GM19240 (cell line): ENCODE measurements at regions not wholly inside any gene's neighbourhood (a gene's known extent, or its start where the extent isn't known, plus 50 kb on each side); places are given as distances from the start of the nearest gene placed in this dataset.

Source experiments
- DNase-seq: peaks from one replicate; pipeline ENCODE4 v3.0.0; 2011; ENCODE audit warnings: low spot score; ENCODE audit not compliant: insufficient read length

DNA sequence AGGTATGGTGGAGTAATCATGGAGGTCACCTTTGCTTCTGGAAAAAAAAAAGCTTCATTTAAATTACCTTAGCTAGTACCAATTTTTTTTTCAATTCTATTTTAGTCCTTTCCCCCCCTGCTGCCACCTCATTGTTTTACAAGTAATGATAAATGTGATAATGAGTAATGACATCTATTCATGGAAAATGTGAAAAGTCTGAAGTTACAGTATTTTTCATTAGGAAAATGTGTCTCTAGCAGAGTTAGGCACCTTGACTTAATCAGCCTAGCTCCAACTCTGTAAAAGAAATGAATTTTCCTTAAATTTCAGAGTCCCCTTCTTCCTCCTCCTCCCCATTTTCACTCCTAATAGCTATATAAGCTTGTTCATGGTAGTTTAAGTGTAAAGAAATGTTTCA lies 204.9 kb upstream of the USP25 start:
- DNase-seq = no peak

DNA sequence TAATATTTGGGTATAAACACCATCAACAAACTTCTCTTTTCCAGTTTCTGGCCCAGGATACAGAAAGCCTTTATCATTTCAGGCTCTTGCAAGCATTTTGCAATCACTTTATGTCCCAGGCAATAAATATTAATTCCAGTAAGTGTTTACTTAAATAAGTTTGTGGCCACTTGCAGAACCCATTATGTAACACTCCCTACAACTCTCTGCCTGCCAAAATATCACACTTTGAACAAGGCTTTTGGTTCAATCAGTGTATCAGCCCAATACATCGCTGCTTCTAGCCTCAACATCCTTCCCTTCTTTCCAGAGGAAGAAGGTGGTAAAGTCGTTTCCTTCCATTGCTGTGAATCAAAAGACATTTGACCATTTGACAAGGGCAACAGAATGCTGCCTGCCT lies 203.0 kb upstream of the USP25 start:
- no peak for DNase-seq

GRCh38 chr21:15528346-15528745 lies 201.4 kb upstream of the USP25 start:
- DNase-seq = no peak

GRCh38 chr21:15531986-15532385 lies 197.8 kb upstream of the USP25 start:
- DNase-seq = no peak

GRCh38 chr21:15533618-15534017 lies 196.2 kb upstream of the USP25 start:
- DNase-seq = no peak

DNA sequence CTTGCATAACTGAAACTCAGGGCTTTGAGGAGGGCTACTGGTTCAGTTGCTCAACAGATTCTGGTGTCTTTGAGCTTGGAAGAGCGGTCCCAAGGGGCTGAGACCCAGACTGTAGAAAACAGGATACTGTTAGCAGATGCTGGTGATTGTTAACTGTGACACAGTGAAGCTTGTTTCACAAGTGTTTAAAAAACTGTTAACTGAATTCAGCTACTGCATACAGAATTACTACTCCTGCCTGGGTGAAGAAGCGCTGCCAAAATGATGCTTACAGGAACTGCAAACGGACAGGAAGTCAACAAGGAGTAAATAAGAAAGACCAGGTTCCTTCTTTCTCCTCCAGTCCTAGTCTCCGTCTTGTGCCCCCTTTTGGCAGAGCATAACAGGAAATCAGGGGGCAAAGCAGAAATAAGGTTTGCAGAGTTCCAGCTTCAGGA lies 195.3 kb upstream of the USP25 start:
- no peak for DNase-seq

DNA sequence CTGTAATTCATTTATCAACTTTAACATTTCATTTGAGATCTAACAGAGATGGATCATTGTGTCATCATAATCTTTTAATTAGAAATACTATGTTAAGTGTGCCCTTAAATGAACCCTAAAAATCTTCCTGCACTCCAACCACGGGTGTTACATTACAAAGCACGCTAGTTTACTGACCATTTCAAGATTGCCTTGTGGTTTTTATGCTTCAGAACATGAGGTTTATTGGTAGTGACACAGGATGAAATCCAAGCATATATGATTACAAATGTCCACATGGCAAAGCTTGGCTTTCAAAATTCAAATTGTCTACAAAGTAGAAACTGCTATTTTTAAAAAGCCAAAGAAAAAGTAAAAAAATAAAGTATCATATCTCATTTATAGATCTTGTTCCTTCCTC lies 190.4 kb upstream of the USP25 start:
- DNase-seq = no peak

- DNase-seq = no peak
These were observed 186.3 kb upstream of the USP25 start for GRCh38 chr21:15543473-15543872.

DNA sequence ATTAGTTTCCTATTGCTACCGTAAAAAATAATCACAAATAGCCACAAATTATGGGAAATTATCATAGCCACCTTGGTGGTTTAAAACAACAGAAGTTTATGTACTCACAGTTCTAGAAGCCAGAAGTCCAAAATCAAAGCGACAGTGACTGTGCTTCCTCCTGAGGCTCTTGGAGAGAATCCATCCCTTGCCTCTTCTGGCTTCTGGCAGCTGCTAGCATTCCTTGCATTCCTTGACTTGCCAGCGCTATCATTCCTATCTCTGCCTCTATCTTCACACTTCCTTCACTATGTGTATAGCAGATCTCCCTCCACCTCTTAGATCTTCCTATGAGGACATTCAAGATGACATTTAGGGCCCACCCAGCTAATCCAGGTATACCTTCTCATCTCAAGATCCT lies 180.1 kb upstream of the USP25 start:
- DNase-seq = no peak

- DNase-seq = no peak
These were observed 176.8 kb upstream of the USP25 start for GRCh38 chr21:15552914-15553494.

DNA sequence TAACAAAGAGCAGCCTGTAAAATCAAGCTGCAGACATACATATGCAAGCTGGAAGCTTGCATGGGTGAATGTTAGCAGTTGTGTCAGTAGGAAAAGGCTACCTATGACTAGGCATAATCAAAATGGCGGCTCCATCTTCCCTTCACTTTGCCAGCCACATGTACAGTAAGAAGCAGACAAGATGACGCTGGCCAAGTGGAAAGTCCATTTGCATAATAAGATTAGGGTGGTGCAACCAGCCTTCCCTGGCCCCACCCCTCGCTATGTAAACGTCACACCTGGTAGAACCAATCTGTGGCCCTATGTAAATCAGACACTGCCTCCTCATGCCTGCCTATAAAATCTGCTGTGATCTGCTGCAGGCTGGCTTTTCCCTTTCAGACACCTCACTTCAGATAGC lies 171.9 kb upstream of the USP25 start:
- no peak for DNase-seq

- no peak for DNase-seq
These were observed 170.9 kb upstream of the USP25 start for GRCh38 chr21:15558884-15559283.

- no peak for DNase-seq
These were observed 170.1 kb upstream of the USP25 start for GRCh38 chr21:15559660-15560059.

GRCh38 chr21:15560383-15561056 lies 169.3 kb upstream of the USP25 start:
- DNase-seq = no peak

DNA sequence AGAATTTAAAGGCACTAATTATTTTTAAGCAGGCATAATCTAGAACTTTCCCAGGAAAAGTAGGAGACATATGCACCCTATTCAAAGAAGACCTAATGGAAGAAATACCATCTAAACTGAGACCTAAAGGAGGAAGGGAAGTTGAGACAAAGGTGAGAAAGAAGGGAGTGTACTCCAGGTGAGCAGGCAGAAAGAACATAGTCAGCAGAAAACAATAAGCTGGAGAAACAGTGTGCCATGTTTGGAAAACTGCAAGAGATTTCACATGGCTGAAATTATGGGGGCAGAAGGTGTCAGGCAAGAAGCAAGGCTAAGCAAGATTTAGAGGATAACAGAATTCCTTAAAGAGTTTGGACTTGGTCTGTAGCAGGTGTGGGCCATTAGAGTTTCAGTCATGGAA lies 167.0 kb upstream of the USP25 start:
- DNase-seq = no peak

GRCh38 chr21:15564907-15565306 lies 164.9 kb upstream of the USP25 start:
- DNase-seq = no peak

DNA sequence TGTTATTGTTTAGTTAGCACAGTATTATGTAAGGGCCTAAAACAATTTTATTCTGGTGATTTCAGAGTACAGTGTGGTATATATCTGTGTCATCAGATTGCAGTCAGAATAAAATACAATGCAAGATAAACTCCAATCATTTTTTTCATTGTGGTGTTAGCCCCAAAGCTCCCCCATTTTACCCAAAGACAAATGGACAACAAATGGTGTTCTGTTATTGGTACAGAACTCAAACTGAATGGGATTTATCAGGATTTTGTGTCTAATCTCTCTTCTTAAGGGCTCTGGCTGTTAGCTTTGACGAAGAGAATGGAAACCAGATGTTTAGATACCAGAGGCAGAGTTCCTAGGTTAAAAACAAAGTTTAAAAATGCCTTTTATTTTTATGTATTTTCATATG lies 163.1 kb upstream of the USP25 start:
- no peak for DNase-seq

DNA sequence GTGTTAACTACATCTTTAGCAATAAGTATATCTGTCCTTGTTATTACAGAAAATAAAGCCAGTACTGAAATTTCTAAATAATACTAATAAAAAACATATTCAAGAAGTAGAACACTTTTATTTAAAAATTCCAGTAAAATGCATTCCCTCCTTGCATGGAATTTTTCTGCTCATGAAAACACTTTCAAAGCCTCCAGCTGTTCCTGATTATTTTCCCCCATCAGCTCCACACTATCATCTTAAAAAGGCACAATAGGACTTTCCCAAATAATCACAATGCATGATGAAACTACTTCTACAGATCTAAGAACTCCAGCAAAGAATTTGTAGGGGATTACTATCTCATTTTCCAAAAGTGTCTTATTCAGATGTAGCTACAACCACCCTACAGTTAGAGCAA lies 162.6 kb upstream of the USP25 start:
- DNase-seq = no peak

GRCh38 chr21:15568516-15568915 lies 161.3 kb upstream of the USP25 start:
- DNase-seq = no peak

DNA sequence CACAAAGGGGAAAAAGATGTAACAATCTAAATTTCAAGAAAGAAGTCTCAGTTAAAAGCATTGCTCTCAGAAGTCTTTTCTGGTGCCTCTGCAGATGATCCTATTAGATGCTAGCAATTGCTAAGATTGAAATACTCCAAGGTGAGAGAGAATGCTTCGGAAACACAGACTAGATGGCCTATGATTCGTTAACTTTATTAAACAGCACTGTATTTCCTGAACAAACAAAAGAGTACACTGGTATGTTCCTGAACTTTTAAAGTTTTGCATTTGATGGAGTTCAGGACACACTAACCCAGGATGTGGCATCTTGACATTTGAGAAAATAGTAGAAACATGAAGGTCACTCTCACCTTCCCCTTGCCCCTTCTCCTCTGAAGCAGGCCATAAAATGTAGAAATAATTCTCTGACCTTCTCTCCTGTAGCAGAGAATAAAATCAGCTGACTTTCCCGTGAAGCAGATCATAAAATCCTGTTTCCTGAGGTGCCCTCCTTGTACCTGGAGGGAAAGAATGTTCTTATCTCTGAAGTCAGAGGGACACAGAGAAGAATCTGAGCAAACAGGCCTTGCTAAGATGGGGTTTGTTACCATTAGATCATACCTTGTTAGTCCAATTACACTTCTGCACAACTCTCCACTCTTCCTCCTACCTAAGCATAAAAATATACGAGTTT lies 142.9 kb upstream of the USP25 start:
- DNase-seq = no peak

DNA sequence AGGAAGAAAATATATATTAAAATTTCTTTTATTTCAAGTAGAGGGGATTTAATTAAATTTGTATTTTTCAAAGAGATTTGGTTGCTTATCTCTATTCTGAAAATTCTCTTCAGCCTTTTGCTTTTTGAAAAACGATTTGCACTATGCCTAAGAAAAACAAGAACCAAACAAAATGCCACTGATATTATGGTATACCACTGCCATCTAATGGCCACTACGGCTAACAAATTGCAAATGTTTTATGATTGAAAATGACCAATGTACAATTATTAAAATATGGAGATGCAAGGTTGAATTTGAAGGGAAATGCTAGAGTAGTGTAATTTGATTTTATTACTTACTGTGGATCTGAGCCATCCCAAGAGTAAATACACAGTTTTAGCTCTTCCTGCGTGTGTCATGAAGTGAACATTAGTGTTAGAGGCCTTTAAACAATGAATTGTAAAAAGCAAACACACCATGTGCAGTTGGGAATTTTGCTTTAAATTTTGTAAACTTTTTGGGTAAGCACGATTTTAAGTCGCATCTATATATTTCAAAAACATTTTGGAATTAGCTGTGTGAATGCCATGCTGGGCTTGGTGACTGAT lies 137.4 kb upstream of the USP25 start:
- no peak for DNase-seq

DNA sequence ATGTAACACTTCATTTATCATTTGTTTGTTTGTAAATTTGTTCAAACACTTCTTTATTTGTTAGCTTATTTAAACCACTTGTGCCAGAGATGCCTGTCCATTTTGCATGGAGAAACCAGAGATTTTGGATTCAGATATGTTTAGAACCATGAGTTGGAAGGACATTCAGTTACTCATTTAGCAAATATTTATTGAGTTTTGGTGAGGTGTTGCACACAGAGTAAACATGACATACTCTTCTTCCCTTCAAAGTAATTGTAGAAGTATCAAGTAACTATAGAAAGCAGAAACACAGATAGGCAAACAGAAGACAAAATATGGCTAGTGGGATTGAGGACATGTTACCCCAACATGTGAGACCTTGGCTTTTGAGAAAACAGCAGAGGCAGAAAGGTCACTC lies 136.8 kb upstream of the USP25 start:
- no peak for DNase-seq

DNA sequence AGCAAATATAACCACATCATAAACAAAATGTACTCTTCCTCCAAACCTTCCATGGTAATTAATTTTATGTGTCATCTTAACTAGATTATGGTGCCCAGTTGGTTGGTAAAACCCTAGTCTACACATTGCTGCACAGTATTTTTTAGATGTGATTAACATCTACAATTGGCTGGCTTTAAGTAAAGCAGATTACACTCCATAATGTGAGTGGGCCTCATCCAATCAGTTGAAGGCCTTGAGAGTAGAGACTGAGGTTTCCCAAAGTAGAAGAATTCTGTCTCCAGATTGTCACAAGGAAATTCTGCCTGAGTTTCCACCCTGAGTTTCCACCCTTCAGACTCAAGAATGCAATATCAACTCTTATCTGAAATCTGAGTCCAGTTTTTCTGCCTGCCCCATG lies 128.4 kb upstream of the USP25 start:
- no peak for DNase-seq
